Natural killer cell (primary cell): ENCODE measurements at regions not wholly inside any gene's neighbourhood (a gene's known extent, or its start where the extent isn't known, plus 50 kb on each side); places are given as distances from the start of the nearest gene placed in this dataset.

Source experiments
- ATAC-seq, 3 donors: fragments of 150-1000 bp in 2 of 3; fragments of 200-7000 bp in 1 of 3; cut with Tn5 transposase; 1 replicate in 1 of 3; 2 replicates in 2 of 3; pipeline ENCODE4 v1.10.0; 2021; ENCODE audit warnings: mild to moderate bottlenecking in 2 of 3, moderate library complexity in 2 of 3
- DNase-seq, 2 donors: peaks; one replicate each; pipeline versions ENCODE4 v3.0.0 to v3.0.0-alpha.2; 2013 to 2021; ENCODE audit warnings: mixed read lengths in 1 of 2
- H3K27ac ChIP-seq: one replicate; pipeline ENCODE4 v1.5.1; 2013; ENCODE audit warnings: mild to moderate bottlenecking, low read length
- H3K27me3 ChIP-seq: one replicate; pipeline ENCODE4 v1.6.1; 2013; ENCODE audit warnings: low read length; ENCODE audit not compliant: control insufficient read depth, insufficient read depth
- H3K36me3 ChIP-seq: one replicate; pipeline ENCODE4 v1.6.1; 2013; ENCODE audit warnings: low read length; ENCODE audit not compliant: control insufficient read depth, insufficient read depth
- H3K4me1 ChIP-seq: one replicate; pipeline ENCODE4 v1.6.1; 2013; ENCODE audit warnings: low read length; ENCODE audit not compliant: control insufficient read depth, insufficient read depth
- H3K4me3 ChIP-seq: one replicate; pipeline ENCODE4 v1.5.1; 2013; ENCODE audit warnings: low read length
- H3K9me3 ChIP-seq: one replicate; pipeline ENCODE4 v1.6.1; 2013; ENCODE audit warnings: low read length; ENCODE audit not compliant: control insufficient read depth, insufficient read depth
- H3K27ac Mint-ChIP-seq, 2 donors: one replicate each; pipeline ENCODE4 v1.8.0; 2022; ENCODE audit warnings: mild to moderate bottlenecking in 2 of 2, mixed read lengths in 2 of 2, moderate library complexity in 1 of 2
- H3K27me3 Mint-ChIP-seq, 2 donors: one replicate each; pipeline ENCODE4 v1.8.0; 2022; ENCODE audit warnings: low read depth in 2 of 2, mixed read lengths in 2 of 2
- H3K36me3 Mint-ChIP-seq: one replicate; pipeline ENCODE4 v1.8.0; 2022; ENCODE audit warnings: mixed read lengths
- H3K4me1 Mint-ChIP-seq, 2 donors: one replicate each; pipeline ENCODE4 v1.8.0; 2022; ENCODE audit warnings: mixed read lengths in 2 of 2
- H3K4me3 Mint-ChIP-seq: one replicate; pipeline ENCODE4 v1.8.0; 2022; ENCODE audit warnings: mild to moderate bottlenecking, moderate library complexity, mixed read lengths
- H3K9me3 Mint-ChIP-seq, 2 donors: one replicate each; pipeline ENCODE4 v1.8.0; 2022; ENCODE audit warnings: mixed read lengths in 2 of 2
- CTCF ChIP-seq: fragments of 200-600 bp; IDR thresholded peaks from one replicate; pipeline ENCODE4 v1.8.0; 2022; ENCODE audit warnings: antibody characterized with exemption
- WGBS: methylation state at CpG from one replicate; pipeline ENCODE4 v1.1.7; 2013; ENCODE audit warnings: missing lambda C conversion rate; ENCODE audit not compliant: insufficient coverage; 5-methylcytosine and 5-hydroxymethylcytosine counted together
- intact Hi-C: fragments of 100-400 bp; cut with micrococcal nuclease; formaldehyde crosslinking; loops from one replicate; pipeline ENCODE4 v1.14.2; 2022

DNA sequence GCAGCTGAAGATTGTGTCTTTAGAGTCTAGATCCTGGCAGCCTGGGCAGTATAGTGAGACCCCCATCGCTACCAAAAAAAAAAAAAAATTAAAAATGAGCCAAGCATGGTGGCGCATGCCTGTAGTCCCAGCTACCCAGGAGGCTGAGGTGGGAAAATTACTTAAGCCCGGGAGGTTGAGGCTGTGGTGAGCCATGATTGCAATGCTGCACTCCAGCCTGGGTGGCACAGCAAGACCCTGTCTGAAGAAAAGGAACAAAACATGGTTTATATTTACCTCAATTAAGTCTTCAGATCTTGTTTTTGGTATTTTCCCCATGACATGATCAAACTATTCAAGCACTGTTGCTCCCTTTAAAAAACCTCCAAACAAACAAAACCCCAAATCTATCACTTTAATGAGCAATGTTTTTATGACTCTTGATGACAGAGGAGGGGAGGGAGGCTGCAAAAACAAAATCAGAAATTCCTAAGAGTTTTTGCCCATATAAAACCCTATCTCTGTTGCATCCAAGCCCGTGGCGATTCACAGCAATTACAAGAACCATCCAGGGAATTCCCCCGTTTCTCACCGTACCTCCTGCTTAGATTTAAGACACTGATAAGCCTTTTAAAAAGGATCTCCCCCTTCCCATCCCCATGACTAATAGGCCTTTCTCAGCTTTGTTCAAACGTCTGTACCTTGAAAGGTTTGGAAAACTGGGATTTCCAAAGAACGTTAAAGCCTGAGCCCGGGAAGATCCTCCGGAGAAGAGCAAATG is 259.9 kb downstream of the BMP7 start:
- ATAC-seq: no peak
- intact Hi-C loops: no loop called here
- WGBS: 32% methylated on average over 11 of the region's 11 CpGs

DNA sequence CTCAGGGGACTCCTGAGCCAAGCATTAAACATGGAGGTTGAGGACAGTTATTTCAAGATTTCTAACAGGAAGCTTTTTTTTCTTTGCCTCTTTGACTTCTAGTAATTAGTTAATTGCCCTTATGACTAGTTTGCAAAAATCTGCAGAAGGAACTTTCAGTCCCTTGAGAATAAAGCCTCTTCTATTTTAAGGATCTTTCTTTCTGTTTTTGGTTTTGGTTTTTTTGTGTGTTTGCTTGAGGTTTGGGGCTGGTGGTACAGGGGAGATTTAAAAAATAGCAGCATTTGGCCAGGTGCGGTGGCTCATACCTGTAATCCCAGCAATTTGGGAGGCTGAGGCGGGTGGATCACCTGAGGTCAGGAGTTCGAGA is 259.3 kb downstream of the BMP7 start:
- no peaks in the 10 kb centered on the region for H3K36me3 Mint-ChIP-seq
- H3K4me3 Mint-ChIP-seq: no peak overlapping the region
- H3K9me3 ChIP-seq: no peaks in the 10 kb centered on the region
- no peak overlapping the region for H3K27ac Mint-ChIP-seq
- H3K27me3 Mint-ChIP-seq: peaks cover 14 to 41% of the 10 kb centered on the region in 2 donors
- no peaks in the 10 kb centered on the region for H3K27me3 ChIP-seq
- DNase-seq: no peak
- TF ChIP-seq CTCF: no peak
- H3K36me3 ChIP-seq: no peaks in the 10 kb centered on the region
- no peaks in the 10 kb centered on the region for H3K9me3 Mint-ChIP-seq
- no peak for ATAC-seq
- no peak overlapping the region for H3K27ac ChIP-seq
- H3K4me3 ChIP-seq: no peak overlapping the region
- 45% methylated on average over 2 of the region's 3 CpGs for WGBS
- H3K4me1 ChIP-seq: no peaks in the 10 kb centered on the region
- no peaks in the 10 kb centered on the region for H3K4me1 Mint-ChIP-seq
- intact Hi-C loops: no loop called here

More for the DNA sequence above, 259.9 kb downstream of the BMP7 start:
- Histone ChIP-seq H3K36me3 (no peaks in the 10 kb centered on the region), H3K27me3 (no peaks in the 10 kb centered on the region), H3K4me3 (no peak overlapping the region), H3K9me3 (no peaks in the 10 kb centered on the region), H3K4me1 (no peaks in the 10 kb centered on the region), H3K27ac (no peak overlapping the region)
- H3K4me1 Mint-ChIP-seq: no peaks in the 10 kb centered on the region
- no peak for DNase-seq
- no peak overlapping the region for H3K4me3 Mint-ChIP-seq
- peaks cover 14 to 41% of the 10 kb centered on the region in 2 donors for H3K27me3 Mint-ChIP-seq
- H3K27ac Mint-ChIP-seq: no peak overlapping the region
- no peaks in the 10 kb centered on the region for H3K36me3 Mint-ChIP-seq
- no peak for TF ChIP-seq CTCF
- no peaks in the 10 kb centered on the region for H3K9me3 Mint-ChIP-seq

- WGBS: 76% methylated on average over 2 of the region's 3 CpGs
- ATAC-seq: no peak
- H3K4me3 ChIP-seq: no peak overlapping the region
- H3K4me1 ChIP-seq: no peaks in the 10 kb centered on the region
- no peaks in the 10 kb centered on the region for H3K27me3 ChIP-seq
- Mint-ChIP-seq H3K4me3 (no peak overlapping the region), H3K9me3 (no peaks in the 10 kb centered on the region), H3K36me3 (no peaks in the 10 kb centered on the region), H3K4me1 (no peaks in the 10 kb centered on the region), H3K27me3 (peaks cover 19 to 49% of the 10 kb centered on the region in 2 donors), H3K27ac (no peak overlapping the region)
- no peaks in the 10 kb centered on the region for H3K9me3 ChIP-seq
- no peak for DNase-seq
- no peak for TF ChIP-seq CTCF
- H3K36me3 ChIP-seq: no peaks in the 10 kb centered on the region
- H3K27ac ChIP-seq: no peak overlapping the region
- intact Hi-C loops: no loop called here
Measured at GRCh38 chr20:57008217-57008616, 258.2 kb downstream of the BMP7 start.

GRCh38 chr20:57009355-57009754 is 257.1 kb downstream of the BMP7 start:
- Histone ChIP-seq H3K27me3 (no peaks in the 10 kb centered on the region), H3K36me3 (no peaks in the 10 kb centered on the region), H3K9me3 (no peaks in the 10 kb centered on the region), H3K4me1 (no peaks in the 10 kb centered on the region), H3K4me3 (no peak overlapping the region), H3K27ac (no peak overlapping the region)
- intact Hi-C loops: no loop called here
- Mint-ChIP-seq H3K9me3 (no peaks in the 10 kb centered on the region), H3K4me1 (no peaks in the 10 kb centered on the region), H3K27ac (no peak overlapping the region), H3K27me3 (peaks cover 28 to 61% of the 10 kb centered on the region in 2 donors), H3K36me3 (no peaks in the 10 kb centered on the region), H3K4me3 (no peak overlapping the region)
- TF ChIP-seq CTCF: no peak
- 66% methylated on average over 3 of the region's 3 CpGs for WGBS
- no peak for ATAC-seq
- DNase-seq: no peak
